K562 (cell line): ENCODE measurements at regions not wholly inside any gene's neighbourhood (a gene's known extent, or its start where the extent isn't known, plus 50 kb on each side); places are given as distances from the start of the nearest gene placed in this dataset.

Experiments
- ATAC-seq: fragments of 200-7000 bp; cut with Tn5 transposase; 3 replicates; pipeline ENCODE4 v1.9.1; 2020; ENCODE audit warnings: moderate library complexity
- BruUV-seq: library from RNA; stranded (reverse); fragments of 400-500 nt; replicated peaks from 2 replicates; lab custom pipeline; 2021; lab: Mats Ljungman, UMichigan
- CTCF ChIA-PET: fragments of 300-600 bp; formaldehyde crosslinking; extraction: SDS; loops from one replicate; lab custom pipeline; 2021; ENCODE audit warnings: low intra/inter-chr PET ratio; lab: Yijun Ruan, JAX
- POLR2A ChIA-PET: fragments of 300-600, 350-650 bp; sonication (Branson Sonifier 250); formaldehyde crosslinking; extraction: SDS; loops from one replicate; lab custom pipeline; 2021; ENCODE audit warnings: antibody characterized with exemption, inconsistent platforms; lab: Yijun Ruan, JAX
- DNase-seq, 4 experiments: peaks; one replicate each; pipeline versions ENCODE4 v3.0.0 to v3.0.0-alpha.2; 2011 to 2018; ENCODE audit warnings: low spot score in 3 of 4, mixed read lengths in 3 of 4; ENCODE audit errors: extremely low read depth in 1 of 4
- FAIRE-seq: peaks from 2 replicates; lab custom pipeline; 2011; peaks lifted over from hg19 to GRCh38; lab: Jason Lieb, UNC
- H2AFZ ChIP-seq: 2 replicates; pipeline ENCODE4 v1.6.0; 2011; ENCODE audit warnings: low read depth, low read length, control low read depth, inconsistent platforms
- H3K27ac ChIP-seq: fragments of 200-600 bp; 3 replicates; pipeline ENCODE4 v1.8.0; 2011; ENCODE audit warnings: low read depth, mild to moderate bottlenecking, control low read depth, inconsistent platforms, low read length, moderate library complexity, mixed read lengths; ENCODE audit errors: extremely low read depth
- H3K27me3 ChIP-seq, 2 experiments: fragments of 300-600 bp in 1 of 2; 2 replicates in 1 of 2; 3 replicates in 1 of 2; pipeline versions ENCODE4 v1.6.0 to v1.8.0; 2011; ENCODE audit warnings: inconsistent platforms in 2 of 2, low read length in 2 of 2, mild to moderate bottlenecking in 1 of 2, mixed read lengths in 1 of 2, moderate library complexity in 1 of 2; ENCODE audit not compliant: control insufficient read depth in 2 of 2, insufficient read depth in 2 of 2
- H3K36me3 ChIP-seq: fragments of 300-600 bp; 3 replicates; pipeline ENCODE4 v1.8.0; 2011; ENCODE audit warnings: mild to moderate bottlenecking, low read length, inconsistent platforms; ENCODE audit not compliant: control insufficient read depth, insufficient read depth
- H3K4me1 ChIP-seq, 2 experiments: fragments of 200-600 bp in 1 of 2; replicated peaks in 1 of 2; 2 replicates in 1 of 2; 3 replicates in 1 of 2; pipeline versions ENCODE4 v1.5.1 to v1.8.0; 2011; ENCODE audit warnings: inconsistent platforms in 2 of 2, low read length in 2 of 2, mild to moderate bottlenecking in 1 of 2, mixed read lengths in 1 of 2, moderate library complexity in 1 of 2; ENCODE audit not compliant: control insufficient read depth in 2 of 2, insufficient read depth in 2 of 2
- H3K4me2 ChIP-seq: 2 replicates; pipeline ENCODE4 v1.6.1; 2011; ENCODE audit warnings: low read length, control low read depth, inconsistent platforms, mixed read lengths; ENCODE audit not compliant: insufficient read depth
- H3K4me3 ChIP-seq: fragments of 200-600 bp; sonication (generic), shearing (Covaris generic); 2 replicates; pipeline ENCODE4 v1.5.1; 2016; ENCODE audit warnings: control low read depth, inconsistent platforms
- H3K79me2 ChIP-seq: fragments of 200-600 bp; 3 replicates; pipeline ENCODE4 v1.8.0; 2011; ENCODE audit warnings: low read length, inconsistent platforms; ENCODE audit not compliant: control insufficient read depth, insufficient read depth
- H3K9ac ChIP-seq, 2 experiments: 2 replicates each; pipeline versions ENCODE4 v1.6.0 to v1.6.1; 2011; ENCODE audit warnings: low read depth in 2 of 2, low read length in 2 of 2, control low read depth in 1 of 2, inconsistent platforms in 1 of 2, mild to moderate bottlenecking in 1 of 2, mixed read lengths in 1 of 2; ENCODE audit not compliant: insufficient read depth in 1 of 2
- H3K9me1 ChIP-seq: one replicate; pipeline ENCODE4 v1.6.0; 2011; ENCODE audit warnings: inconsistent platforms, mild to moderate bottlenecking, low read length, moderate library complexity; ENCODE audit not compliant: control insufficient read depth, insufficient read depth
- H3K9me3 ChIP-seq: replicated peaks from 2 replicates; pipeline ENCODE4 v1.5.1; 2011; ENCODE audit warnings: low read depth, low read length, inconsistent platforms; ENCODE audit not compliant: control insufficient read depth, insufficient read depth
- H4K20me1 ChIP-seq: replicated peaks from 2 replicates; pipeline ENCODE4 v1.6.1; 2011; ENCODE audit warnings: low read length, inconsistent platforms, mixed read lengths; ENCODE audit not compliant: control insufficient read depth, insufficient read depth
- ATF4 ChIP-seq: fragments of 450-650 bp; formaldehyde crosslinking; IDR thresholded peaks from 2 replicates; pipeline ENCODE4 v1.4.0; 2022; ENCODE audit warnings: mild to moderate bottlenecking, moderate library complexity
- FOSL1 ChIP-seq: fragments of 200-800 bp; sonication (Bioruptor generic); conservative IDR thresholded peaks from 2 replicates; pipeline ENCODE4 v1.6.1; 2016; ENCODE audit warnings: missing genetic modification characterization, missing compliant biosample characterization
- JUN ChIP-seq, 2 experiments: sonication (generic) in 1 of 2; formaldehyde crosslinking in 1 of 2; IDR thresholded peaks; 2 replicates each; pipeline versions ENCODE4 v1.6.1 to v1.8.0; 2012 to 2022; ENCODE audit warnings: borderline replicate concordance in 2 of 2, mild to moderate bottlenecking in 2 of 2, improper control_type of control experiment in 1 of 2, low read depth in 1 of 2, low read length in 1 of 2, missing genetic modification reagents in 1 of 2
- MYBL2 ChIP-seq, 2 experiments: fragments of 450-650 bp in 1 of 2; sonication (generic) in 1 of 2; formaldehyde crosslinking in 1 of 2; IDR thresholded peaks; 2 replicates each; pipeline versions ENCODE4 v1.6.1 to v1.8.1; 2017 to 2022; ENCODE audit warnings: borderline replicate concordance in 1 of 2, inconsistent platforms in 1 of 2, low read depth in 1 of 2, mild to moderate bottlenecking in 1 of 2, missing genetic modification reagents in 1 of 2, moderate library complexity in 1 of 2
- NFIC ChIP-seq: fragments of 450-650 bp; IDR thresholded peaks from 2 replicates; pipeline ENCODE4 v1.6.1; 2017; ENCODE audit warnings: mild to moderate bottlenecking, inconsistent platforms
- NR3C1 ChIP-seq: sonication (generic); formaldehyde crosslinking; IDR thresholded peaks from 2 replicates; pipeline ENCODE4 v1.8.1; 2022; ENCODE audit warnings: missing genetic modification reagents
- PTBP1 ChIP-seq: fragments of 200-400 bp; formaldehyde crosslinking; IDR thresholded peaks from 2 replicates; pipeline ENCODE4 v1.6.1; 2017; ENCODE audit warnings: low read depth, low read length
- RBM34 ChIP-seq: fragments of 200-400 bp; formaldehyde crosslinking; IDR thresholded peaks from 2 replicates; pipeline ENCODE4 v1.6.1; 2018; ENCODE audit warnings: low read length, borderline replicate concordance; ENCODE audit not compliant: insufficient read depth
- RUNX1 ChIP-seq: sonication (generic); IDR thresholded peaks from 2 replicates; pipeline ENCODE4 v1.6.1; 2016; ENCODE audit warnings: antibody characterized with exemption, low read depth
- STAT5A ChIP-seq: IDR thresholded peaks from 2 replicates; pipeline ENCODE4 v1.6.1; 2012; ENCODE audit warnings: low read length, inconsistent platforms, borderline replicate concordance
- ZNF174 ChIP-seq: fragments of 250-450 bp; sonication (Bioruptor Pico); IDR thresholded peaks from 2 replicates; pipeline ENCODE4 v1.4.0; 2020; ENCODE audit warnings: mild to moderate bottlenecking
- ZNF584 ChIP-seq: fragments of 200-800 bp; sonication (Bioruptor generic); IDR thresholded peaks from 2 replicates; pipeline ENCODE4 v1.6.1; 2016; ENCODE audit warnings: low read depth, mild to moderate bottlenecking, missing genetic modification characterization, missing compliant biosample characterization
- WGBS: fragments of 100-300 bp; shearing (Covaris generic); methylation state at CpG from one replicate; pipeline ENCODE4 v1.1.6; 2016; ENCODE audit warnings: low coverage, mixed read lengths; ENCODE audit not compliant: insufficient coverage; ENCODE audit errors: missing lambda C conversion rate; 5-methylcytosine and 5-hydroxymethylcytosine counted together
- in situ Hi-C: fragments of 300-500 bp; cut with MboI; formaldehyde crosslinking; loops from 4 replicates; pipeline ENCODE4 v1.15.0; 2018; ENCODE audit warnings: inconsistent platforms, mixed read lengths
- intact Hi-C: fragments of 100-400 bp; cut with micrococcal nuclease; formaldehyde crosslinking; loops from 2 replicates; pipeline ENCODE4 v1.14.2; 2022
- TF ChIP-seq, protein P1 (sequence below), 2 experiments: fragments of 450-650 bp; IDR thresholded peaks; 2 replicates each; pipeline ENCODE4 v1.6.1; 2018; ENCODE audit warnings: mild to moderate bottlenecking in 2 of 2, low read depth in 1 of 2; ENCODE audit not compliant: partially characterized antibody in 2 of 2

DNA sequence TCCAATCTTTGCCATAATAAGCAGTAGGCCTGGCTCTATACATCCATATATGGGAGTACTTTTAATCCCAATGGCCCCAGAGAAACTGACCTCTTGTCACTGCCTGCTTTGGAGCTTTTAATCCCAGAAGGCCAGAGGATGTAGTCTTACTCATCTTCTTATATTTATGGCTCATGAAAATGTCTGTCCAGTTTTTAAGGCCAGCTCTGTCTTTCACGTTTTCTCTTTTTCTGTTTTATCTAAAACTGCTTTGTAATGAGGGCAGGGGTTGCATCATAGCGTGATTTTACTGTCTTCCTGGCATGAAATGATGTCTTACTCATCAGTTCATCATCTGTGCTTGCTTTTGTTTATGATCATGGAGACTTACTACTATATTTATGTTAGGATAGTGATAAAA lies 1094.9 kb downstream of the MAT2B start (continued):
- TF ChIP-seq NFIC, result no peak
- no peak for TF ChIP-seq NR3C1 (CRISPR knock-in tag)
- no peak for TF ChIP-seq STAT5A

DNA sequence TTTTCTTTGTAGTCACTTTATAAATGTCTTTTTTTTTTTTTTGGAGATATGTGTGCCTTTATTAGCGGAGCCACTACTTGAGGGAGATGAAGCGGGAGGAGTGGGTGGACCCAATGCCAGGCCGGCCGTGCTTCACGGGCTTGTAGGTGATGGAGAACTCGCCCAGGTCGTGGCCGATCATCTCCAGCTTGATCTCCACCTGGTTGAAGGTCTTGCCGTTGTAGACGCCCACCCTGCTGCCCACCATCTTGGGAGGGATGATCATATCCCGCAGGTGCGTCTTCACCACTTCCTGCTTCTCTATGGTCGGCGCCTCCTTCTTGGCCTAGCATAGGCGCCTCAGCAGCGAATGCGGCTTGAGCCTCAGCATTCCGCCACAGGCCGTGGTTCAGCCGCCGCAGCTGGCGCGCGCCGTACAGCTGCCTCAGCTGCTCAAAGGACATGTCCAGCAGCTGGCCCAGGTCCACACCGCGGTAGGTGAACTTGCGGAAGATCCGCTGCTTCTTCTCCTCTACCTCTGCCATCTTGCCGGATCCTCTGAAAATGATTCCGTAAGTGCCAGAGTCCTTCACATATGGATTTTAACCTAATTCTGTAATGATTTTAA lies 1095.6 kb downstream of the MAT2B start:
- 15% methylated on average over 18 of the region's 31 CpGs for WGBS
- H3K27ac ChIP-seq, result no peak overlapping the region
- H4K20me1 ChIP-seq, result no peaks in the 10 kb centered on the region
- no peaks in the 10 kb centered on the region for H3K4me1 ChIP-seq
- H3K9me1 ChIP-seq, result no peaks in the 10 kb centered on the region
- intact Hi-C loops, result no loop called here
- H3K27me3 ChIP-seq, result no peaks in the 10 kb centered on the region
- in situ Hi-C loops, result no loop called here
- H3K36me3 ChIP-seq, result no peaks in the 10 kb centered on the region
- no peak overlapping the region for H3K4me2 ChIP-seq
- no peaks in the 10 kb centered on the region for H3K9me3 ChIP-seq
- no peak for FAIRE-seq
- no peak for DNase-seq
- H3K79me2 ChIP-seq, result no peaks in the 10 kb centered on the region
- H3K4me3 ChIP-seq, result no peak overlapping the region
- POLR2A ChIA-PET, result no interaction called here
- BruUV-seq, result no TSS peak
- no peak for ATAC-seq
- H2AFZ ChIP-seq, result no peak overlapping the region
- CTCF ChIA-PET, result no interaction called here
- no peak overlapping the region for H3K9ac ChIP-seq
- no peak for TF ChIP-seq RBM34
- no peak for TF ChIP-seq RUNX1
- TF ChIP-seq JUN (IDR thresholded peaks at IDR 0.05; ENCODE audit: borderline replicate concordance, low read depth, low read length), result no peak
- TF ChIP-seq JUN (CRISPR knock-in tag; IDR thresholded peaks at IDR 0.05; ENCODE audit: borderline replicate concordance), result no peak
- no peak for TF ChIP-seq FOSL1
- TF ChIP-seq, protein P1, sequence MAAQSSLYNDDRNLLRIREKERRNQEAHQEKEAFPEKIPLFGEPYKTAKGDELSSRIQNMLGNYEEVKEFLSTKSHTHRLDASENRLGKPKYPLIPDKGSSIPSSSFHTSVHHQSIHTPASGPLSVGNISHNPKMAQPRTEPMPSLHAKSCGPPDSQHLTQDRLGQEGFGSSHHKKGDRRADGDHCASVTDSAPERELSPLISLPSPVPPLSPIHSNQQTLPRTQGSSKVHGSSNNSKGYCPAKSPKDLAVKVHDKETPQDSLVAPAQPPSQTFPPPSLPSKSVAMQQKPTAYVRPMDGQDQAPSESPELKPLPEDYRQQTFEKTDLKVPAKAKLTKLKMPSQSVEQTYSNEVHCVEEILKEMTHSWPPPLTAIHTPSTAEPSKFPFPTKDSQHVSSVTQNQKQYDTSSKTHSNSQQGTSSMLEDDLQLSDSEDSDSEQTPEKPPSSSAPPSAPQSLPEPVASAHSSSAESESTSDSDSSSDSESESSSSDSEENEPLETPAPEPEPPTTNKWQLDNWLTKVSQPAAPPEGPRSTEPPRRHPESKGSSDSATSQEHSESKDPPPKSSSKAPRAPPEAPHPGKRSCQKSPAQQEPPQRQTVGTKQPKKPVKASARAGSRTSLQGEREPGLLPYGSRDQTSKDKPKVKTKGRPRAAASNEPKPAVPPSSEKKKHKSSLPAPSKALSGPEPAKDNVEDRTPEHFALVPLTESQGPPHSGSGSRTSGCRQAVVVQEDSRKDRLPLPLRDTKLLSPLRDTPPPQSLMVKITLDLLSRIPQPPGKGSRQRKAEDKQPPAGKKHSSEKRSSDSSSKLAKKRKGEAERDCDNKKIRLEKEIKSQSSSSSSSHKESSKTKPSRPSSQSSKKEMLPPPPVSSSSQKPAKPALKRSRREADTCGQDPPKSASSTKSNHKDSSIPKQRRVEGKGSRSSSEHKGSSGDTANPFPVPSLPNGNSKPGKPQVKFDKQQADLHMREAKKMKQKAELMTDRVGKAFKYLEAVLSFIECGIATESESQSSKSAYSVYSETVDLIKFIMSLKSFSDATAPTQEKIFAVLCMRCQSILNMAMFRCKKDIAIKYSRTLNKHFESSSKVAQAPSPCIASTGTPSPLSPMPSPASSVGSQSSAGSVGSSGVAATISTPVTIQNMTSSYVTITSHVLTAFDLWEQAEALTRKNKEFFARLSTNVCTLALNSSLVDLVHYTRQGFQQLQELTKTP (IDR thresholded peaks at IDR 0.05; ENCODE audit: low read depth in 1 of 2, partially characterized antibody in 2 of 2), result no peak
- TF ChIP-seq ZNF584 (CRISPR knock-in tag), result no peak
- TF ChIP-seq PTBP1, result no peak
- TF ChIP-seq ZNF174 (CRISPR knock-in tag), result no peak
- no peak for TF ChIP-seq ATF4
- TF ChIP-seq MYBL2 (IDR thresholded peaks at IDR 0.05; ENCODE audit: low read depth), result no peak
- TF ChIP-seq MYBL2 (CRISPR knock-in tag; IDR thresholded peaks at IDR 0.05; ENCODE audit: borderline replicate concordance), result no peak
